Kidney epithelial cell (primary cell): ENCODE measurements at regions not wholly inside any gene's neighbourhood (a gene's known extent, or its start where the extent isn't known, plus 50 kb on each side); places are given as distances from the start of the nearest gene placed in this dataset.

Source experiments
- DNase-seq: peaks from one replicate; pipeline ENCODE4 v3.0.0-alpha.2; 2010; ENCODE audit warnings: low read depth
- H3K27me3 ChIP-seq: 2 replicates; pipeline ENCODE4 v1.6.0; 2011; ENCODE audit warnings: low read length; ENCODE audit not compliant: control insufficient read depth, insufficient read depth
- H3K36me3 ChIP-seq: 2 replicates; pipeline ENCODE4 v1.5.1; 2011; ENCODE audit warnings: low read length; ENCODE audit not compliant: control insufficient read depth, insufficient read depth
- H3K4me3 ChIP-seq: 2 replicates; pipeline ENCODE4 v1.5.1; 2011; ENCODE audit warnings: low read depth, mild to moderate bottlenecking, control low read depth, low read length
- TF ChIP-seq, protein P1 (sequence below): IDR thresholded peaks from 2 replicates; pipeline ENCODE4 v1.5.1; 2011; ENCODE audit warnings: mild to moderate bottlenecking, moderate library complexity, low read length, control low read depth, inconsistent platforms; ENCODE audit not compliant: insufficient read depth, poor library complexity, severe bottlenecking

GRCh38 chr6:54624779-54625178 lies 221.8 kb upstream of the FAM83B start:
- TF ChIP-seq, protein P1, sequence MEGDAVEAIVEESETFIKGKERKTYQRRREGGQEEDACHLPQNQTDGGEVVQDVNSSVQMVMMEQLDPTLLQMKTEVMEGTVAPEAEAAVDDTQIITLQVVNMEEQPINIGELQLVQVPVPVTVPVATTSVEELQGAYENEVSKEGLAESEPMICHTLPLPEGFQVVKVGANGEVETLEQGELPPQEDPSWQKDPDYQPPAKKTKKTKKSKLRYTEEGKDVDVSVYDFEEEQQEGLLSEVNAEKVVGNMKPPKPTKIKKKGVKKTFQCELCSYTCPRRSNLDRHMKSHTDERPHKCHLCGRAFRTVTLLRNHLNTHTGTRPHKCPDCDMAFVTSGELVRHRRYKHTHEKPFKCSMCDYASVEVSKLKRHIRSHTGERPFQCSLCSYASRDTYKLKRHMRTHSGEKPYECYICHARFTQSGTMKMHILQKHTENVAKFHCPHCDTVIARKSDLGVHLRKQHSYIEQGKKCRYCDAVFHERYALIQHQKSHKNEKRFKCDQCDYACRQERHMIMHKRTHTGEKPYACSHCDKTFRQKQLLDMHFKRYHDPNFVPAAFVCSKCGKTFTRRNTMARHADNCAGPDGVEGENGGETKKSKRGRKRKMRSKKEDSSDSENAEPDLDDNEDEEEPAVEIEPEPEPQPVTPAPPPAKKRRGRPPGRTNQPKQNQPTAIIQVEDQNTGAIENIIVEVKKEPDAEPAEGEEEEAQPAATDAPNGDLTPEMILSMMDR, result no peak
- H3K36me3 ChIP-seq, result no peaks in the 10 kb centered on the region
- H3K4me3 ChIP-seq, result no peak overlapping the region
- DNase-seq, result no peak
- H3K27me3 ChIP-seq, result no peaks in the 10 kb centered on the region

DNA sequence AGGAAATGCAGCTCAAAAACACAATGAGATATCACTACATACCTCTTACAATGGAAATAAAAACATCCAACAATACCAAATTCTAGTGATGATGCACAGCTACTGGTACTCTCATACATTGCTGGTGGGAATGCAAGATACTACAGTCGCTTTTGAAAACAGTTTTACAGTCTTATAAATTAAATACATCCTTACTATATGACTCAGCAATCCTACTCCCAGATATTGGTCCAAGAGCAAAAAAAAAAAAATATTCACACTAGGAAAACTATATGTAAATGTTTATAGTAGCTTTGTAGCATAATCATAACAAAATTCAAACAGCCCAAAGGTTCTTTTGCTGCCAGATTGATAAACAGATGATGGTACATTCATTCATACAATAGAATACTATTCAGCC lies 217.4 kb upstream of the FAM83B start:
- Histone ChIP-seq H3K36me3 (no peaks in the 10 kb centered on the region), H3K4me3 (no peak overlapping the region), H3K27me3 (no peaks in the 10 kb centered on the region)
- TF ChIP-seq, protein P1, result no peak
- DNase-seq, result no peak

DNA sequence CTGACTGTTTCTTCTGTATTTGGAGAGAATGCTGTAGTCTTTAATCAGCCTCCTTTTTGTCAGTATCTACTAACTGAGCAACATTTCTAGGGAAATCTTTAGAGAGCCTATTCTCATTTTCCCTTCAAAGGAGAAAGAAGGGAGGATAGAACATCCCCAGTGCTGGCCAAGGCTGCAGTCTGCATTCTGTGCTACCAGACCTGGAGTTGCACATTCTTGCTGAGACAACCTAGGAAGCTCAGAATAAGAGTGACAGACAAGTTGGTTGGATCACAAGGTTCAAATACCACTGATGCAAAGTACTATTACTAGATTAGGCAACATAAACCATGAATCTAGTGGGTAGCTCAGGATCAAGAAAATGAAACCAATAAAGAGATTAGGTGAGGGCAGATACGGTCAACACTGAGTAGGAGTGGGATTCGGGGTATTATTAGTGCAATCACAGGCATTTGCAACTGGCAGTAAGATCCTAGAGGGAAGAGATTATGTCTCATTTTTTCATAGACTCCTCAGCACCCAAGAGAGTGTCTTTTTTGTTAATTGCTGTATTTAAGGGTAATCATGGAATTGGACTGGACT lies 213.5 kb upstream of the FAM83B start:
- H3K4me3 ChIP-seq, result no peak overlapping the region
- no peaks in the 10 kb centered on the region for H3K36me3 ChIP-seq
- TF ChIP-seq, protein P1, result no peak
- no peaks in the 10 kb centered on the region for H3K27me3 ChIP-seq
- DNase-seq, result no peak

- Histone ChIP-seq H3K27me3 (no peaks in the 10 kb centered on the region), H3K36me3 (no peaks in the 10 kb centered on the region), H3K4me3 (no peak overlapping the region)
- TF ChIP-seq, protein P1, result no peak
- DNase-seq, result no peak
Observed at GRCh38 chr6:54633601-54634000, 213.0 kb upstream of the FAM83B start.

DNA sequence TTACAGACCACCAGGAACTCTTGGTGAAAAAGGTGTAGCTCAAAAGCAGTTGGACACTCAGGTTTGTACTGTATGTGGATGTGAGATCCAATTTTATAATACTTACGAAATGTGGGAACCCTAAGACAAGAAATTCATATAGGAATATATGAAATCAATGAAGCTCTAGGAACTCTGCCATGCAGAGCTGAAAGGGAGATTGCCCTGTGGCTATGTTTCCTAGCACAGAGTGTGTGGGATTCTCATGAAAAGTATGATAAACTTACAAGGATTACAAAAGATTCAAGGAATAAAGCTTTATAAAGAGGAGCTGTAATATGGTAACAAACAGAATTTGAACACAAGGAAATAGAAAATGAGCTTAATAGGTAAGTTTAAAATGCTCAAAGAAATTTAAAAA lies 205.7 kb upstream of the FAM83B start:
- DNase-seq, result no peak

More for the DNA sequence above, 205.7 kb upstream of the FAM83B start:
- H3K36me3 ChIP-seq, result no peaks in the 10 kb centered on the region
- H3K4me3 ChIP-seq, result no peak overlapping the region
- TF ChIP-seq, protein P1, result no peak
- no peaks in the 10 kb centered on the region for H3K27me3 ChIP-seq
